Left renal cortex interstitium (tissue), 4 donors: ENCODE measurements at regions not wholly inside any gene's neighbourhood (a gene's known extent, or its start where the extent isn't known, plus 50 kb on each side); places are given as distances from the start of the nearest gene placed in this dataset.

Experiments
- DNase-seq, 4 donors: peaks; one replicate each; pipeline ENCODE4 v3.0.0-alpha.2; 2013; ENCODE audit warnings: low read depth in 4 of 4, low spot score in 2 of 4, missing footprints in 1 of 4

- DNase-seq, result no peak
Measured at GRCh38 chr5:3237276-3237868, 358.3 kb upstream of the IRX1 start.

GRCh38 chr5:3234566-3234965 lies 361.1 kb upstream of the IRX1 start:
- no peak for DNase-seq

DNA sequence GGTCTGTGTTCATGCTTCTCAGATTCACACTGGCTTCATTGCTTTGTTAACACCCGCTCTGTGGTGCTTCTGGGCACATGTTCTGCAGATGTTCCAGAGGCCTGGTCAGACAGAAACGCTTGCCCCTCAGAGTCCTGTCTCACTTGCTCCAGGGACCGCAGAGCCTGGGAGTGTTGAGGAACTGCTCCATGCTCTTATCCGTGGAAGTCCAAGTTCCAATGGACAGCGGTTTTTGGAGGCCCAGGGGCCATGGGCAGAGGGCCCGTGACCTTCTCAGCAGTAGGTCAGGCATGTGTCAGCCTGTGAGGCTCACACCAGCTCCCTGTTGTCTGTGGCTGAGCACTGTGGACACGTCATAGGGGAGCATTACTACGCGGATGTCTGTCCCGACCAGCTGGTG lies 364.7 kb upstream of the IRX1 start:
- no peak for DNase-seq

- no peak for DNase-seq
Measured at GRCh38 chr5:3230254-3230653, 365.4 kb upstream of the IRX1 start.

DNA sequence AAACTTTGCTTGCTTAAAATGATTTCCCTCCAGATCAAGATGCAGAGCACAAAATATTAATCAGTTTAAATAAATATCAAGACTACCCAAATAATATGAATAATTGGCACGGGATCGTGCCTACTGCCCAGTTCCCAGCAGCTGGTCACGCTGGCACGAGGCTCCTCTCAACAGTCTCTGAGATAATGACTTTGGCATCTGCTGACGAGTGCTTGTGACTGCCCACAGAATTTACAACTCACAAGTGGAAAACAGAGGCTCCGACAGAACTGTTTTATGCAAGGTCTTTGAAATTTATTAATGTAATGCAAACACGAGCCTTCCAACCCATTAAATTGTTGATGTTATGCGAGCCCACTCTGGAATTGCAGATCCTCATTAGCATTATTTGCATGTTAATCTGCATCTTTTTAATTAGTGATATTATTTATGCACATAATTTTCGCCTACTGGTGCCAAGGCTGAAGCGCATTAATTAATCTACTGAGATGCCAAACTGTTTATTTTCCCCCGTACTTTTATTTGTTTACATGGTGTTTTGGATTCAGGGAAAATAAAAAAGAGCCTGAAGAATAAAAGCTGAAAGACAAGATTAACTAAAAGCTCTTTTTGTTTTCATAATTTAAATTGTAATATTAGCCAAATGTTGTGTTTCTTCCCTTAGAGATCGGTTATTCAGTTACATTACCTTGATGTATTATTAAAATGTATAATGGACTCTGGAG lies 369.3 kb upstream of the IRX1 start:
- DNase-seq, result no peak

DNA sequence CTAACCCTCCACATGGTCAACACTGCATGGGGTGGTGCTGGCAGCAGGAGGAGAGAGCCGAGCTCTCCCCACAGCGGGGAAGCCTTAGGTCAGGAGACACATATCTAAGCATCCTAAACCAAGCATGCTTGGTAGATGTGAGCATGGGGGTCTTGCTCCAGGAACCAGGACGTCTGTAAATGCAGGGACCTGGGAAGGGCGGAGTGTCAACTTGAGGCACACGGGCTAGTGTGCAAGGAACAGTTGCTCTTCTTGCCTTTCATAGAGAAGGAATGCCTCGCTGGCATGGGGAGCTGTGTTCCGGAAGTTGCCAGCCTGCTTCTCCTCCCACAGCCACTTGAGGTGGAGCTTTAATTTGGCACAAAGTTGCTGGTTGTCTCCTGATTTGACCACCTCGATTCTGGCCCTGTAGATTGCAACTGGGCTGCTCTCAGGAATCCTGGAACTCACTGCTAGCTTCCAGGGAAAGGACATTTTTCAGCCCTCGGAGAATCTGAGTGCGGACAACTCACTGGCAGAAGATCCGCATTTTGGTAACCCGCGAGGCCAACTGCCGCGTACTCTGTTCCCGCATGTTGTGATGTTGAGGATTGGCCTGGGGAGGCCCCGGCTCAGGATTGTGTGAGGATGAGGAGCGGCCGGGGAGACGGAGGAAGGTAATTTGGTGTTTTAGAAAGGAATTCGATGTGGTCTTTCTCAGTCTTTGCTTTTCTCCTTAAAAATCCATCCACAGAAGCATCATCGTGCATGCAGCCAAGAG lies 370.3 kb upstream of the IRX1 start:
- DNase-seq, result no peak

GRCh38 chr5:3222924-3223323 lies 372.7 kb upstream of the IRX1 start:
- DNase-seq, result no peak

- DNase-seq, result no peak
Measured at GRCh38 chr5:3221432-3221831, 374.2 kb upstream of the IRX1 start.

DNA sequence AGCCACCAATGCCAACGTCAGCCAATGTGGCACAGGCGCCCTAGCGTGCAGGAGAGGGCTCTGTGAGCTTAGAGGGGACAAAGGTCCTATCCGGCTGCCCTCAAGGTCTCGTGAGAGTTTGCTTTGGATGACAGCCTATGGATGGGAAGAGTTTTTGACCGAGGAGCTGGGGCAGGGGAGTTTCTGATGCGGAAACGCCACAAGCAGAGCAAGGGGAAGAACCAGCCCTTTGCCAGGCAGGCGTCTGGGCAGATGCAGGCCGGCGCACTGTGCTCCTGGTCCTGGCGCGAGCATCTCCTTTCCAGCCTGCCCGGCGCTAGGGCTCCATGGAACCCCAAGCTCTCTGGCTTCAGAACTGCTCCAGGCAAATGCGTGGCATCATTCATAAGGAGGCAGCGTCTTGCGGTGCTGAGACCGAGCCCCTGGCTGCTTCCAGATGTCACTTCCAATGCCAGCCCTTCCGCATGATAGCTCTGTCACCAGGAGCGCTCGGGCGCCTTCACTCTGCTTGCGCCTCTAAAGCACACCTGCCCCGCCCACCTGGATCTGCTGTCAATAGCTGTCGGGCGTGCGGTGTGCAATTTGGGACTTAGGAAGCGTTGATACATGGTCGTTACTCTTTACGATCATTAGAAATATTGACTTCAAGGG lies 374.9 kb upstream of the IRX1 start:
- no peak for DNase-seq

GRCh38 chr5:3220201-3220600 lies 375.4 kb upstream of the IRX1 start:
- no peak for DNase-seq

- no peak for DNase-seq
Measured at GRCh38 chr5:3218916-3219650, 376.5 kb upstream of the IRX1 start.

GRCh38 chr5:3217771-3218495 lies 377.7 kb upstream of the IRX1 start:
- DNase-seq, result no peak

DNA sequence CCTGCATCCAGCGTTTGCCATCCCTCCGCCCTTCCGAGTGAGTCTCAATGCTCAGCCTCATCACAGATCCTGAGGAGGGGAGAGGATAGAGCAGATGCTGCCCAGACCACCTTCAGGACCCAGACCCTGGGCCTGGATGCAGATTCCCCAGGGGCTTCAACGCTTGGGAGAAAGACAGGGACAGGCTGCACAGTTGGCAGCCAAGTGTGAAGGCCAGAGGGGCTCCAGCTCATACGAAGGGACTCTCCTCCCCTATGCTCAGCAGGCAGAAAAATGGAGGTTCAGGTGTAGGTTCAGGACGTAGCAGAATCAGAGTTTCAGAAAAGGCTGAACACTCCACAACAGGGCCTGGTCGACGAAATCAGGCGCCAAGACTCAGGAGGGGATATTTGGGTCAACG lies 378.5 kb upstream of the IRX1 start:
- no peak for DNase-seq

GRCh38 chr5:3216386-3216785 lies 379.2 kb upstream of the IRX1 start:
- DNase-seq, result no peak

- DNase-seq, result no peak
Measured at GRCh38 chr5:3214838-3215374, 380.7 kb upstream of the IRX1 start.

DNA sequence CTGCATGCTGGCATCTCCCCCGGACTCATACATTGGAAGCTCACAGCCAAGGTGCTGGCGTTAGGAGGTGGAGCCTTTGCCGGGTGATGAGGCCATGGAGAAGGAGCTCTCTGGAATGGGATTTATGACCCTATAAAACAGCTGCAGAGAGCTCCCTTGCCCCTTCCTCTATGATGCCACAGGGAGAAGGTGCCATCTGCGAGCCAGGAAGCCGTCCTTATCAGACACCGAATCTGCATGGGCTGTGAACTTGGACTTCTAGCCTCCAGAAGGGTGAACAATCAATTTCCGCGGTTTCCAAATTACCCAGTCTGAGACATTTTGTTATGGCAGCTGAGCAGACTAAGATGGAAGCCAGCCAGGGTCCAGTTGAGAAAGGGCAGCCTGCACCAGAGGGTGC lies 381.2 kb upstream of the IRX1 start:
- DNase-seq, result no peak

DNA sequence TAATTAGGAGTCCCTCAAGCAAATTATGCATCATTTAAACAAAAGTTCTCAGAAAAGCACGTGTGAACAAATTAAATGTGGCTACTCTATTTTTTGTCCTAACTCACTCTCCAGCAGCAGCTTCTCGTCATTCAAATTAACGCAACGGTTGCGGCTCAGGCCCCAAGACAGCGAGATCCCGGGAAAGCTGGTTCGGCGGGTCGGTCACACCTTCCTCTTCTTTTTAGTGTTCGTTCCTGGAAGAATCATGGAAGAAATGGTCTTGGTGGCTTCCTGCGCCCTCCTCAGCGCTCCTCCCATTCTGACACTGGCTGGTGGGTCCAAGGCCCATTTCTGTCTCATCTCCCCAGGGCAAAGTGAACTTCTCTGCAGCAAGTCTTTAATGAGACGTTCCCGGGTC lies 382.8 kb upstream of the IRX1 start:
- no peak for DNase-seq

DNA sequence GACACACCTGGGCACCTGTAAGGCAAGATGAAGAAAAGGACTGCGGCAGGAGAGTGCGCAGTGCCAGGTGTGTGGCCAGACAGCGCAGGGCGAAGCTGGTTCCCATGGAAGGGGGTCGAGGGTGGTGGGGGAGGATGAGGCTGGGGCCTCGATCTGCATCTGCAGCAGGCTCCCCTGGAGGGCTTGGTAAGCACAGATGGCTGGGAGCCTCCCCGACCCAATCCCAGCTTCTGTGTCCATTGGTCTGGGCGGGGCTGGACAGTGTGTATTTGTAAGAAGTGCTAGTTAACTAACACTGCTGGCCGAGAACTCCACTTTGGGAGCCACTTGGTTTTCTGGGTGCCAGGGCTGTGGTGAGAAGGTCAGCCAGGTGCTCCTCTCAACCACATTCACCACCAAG lies 385.1 kb upstream of the IRX1 start:
- DNase-seq, result no peak

DNA sequence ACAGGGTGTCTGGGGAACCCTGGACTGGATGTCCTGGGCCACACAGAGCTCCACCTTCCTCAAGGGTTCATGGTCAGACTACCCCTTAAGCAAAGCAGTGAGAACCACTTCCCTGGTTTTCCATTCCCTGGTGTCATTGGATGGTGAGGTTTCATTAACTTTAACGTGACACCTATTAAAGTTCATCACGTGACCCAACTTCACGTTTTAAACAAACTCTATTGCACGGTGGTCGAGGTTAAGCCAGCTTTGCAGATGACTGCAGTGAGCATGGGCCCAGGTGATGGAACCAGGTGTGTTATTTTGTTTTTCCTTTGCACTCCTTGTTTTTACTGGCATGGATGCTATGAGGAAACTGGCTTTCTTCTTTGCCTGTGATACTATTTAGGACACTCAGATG lies 385.7 kb upstream of the IRX1 start:
- DNase-seq, result no peak

- DNase-seq, result no peak
Measured at GRCh38 chr5:3202570-3202969, 393.1 kb upstream of the IRX1 start.
